ENCODE measurements at regions not wholly inside any gene's neighbourhood (a gene's known extent, or its start where the extent isn't known, plus 50 kb on each side); places are given as distances from the start of the nearest gene placed in this dataset.
A peak's percentile ranks its signal among the peaks of the same experiment; 100 is the strongest.

DNA sequence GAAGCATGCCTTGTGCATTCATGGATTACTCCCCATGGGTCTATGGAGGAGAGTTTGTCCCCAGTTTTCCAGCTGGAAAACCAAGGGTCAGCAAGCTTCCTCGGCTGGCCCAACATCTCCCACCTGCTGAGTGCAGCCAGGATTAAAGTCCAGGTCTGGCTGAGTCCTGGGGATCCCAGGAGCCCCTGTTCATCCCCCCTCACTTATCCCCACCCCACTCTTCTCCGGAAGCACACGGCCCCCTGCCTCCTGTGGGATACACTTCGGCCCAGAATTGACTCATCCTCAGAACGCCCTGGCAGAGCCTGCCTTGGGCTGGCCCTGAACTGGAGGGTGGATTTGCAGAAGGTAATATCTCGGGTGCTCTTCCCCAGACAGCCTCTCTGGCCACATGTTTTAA, 276.1 kb downstream of the NPHP4 start:
- Histone ChIP-seq H3K9ac (ENCODE audit: insufficient read depth, low read length, poor library complexity, severe bottlenecking) (no peak overlapping the region), H3K36me3 (replicated peaks in 1 of 2; ENCODE audit: control insufficient read depth in 1 of 2, insufficient read depth in 2 of 2, low read length in 2 of 2) (no peaks in the 10 kb centered on the region), H3K79me2 (ENCODE audit: insufficient read depth, low read length) (no peaks in the 10 kb centered on the region), H3K27me3 (ENCODE audit: control insufficient read depth in 2 of 2, insufficient read depth in 2 of 2, low read length in 2 of 2) (no peaks in the 10 kb centered on the region), H4K20me1 (ENCODE audit: insufficient read depth, low read length) (no peaks in the 10 kb centered on the region), H3K4me3 (replicated peaks in 1 of 3; ENCODE audit: low read depth in 2 of 3, low read length in 3 of 3) (no peak overlapping the region), H3K4me2 (replicated peaks; ENCODE audit: extremely low read depth, low read length, poor library complexity, severe bottlenecking) (no peak overlapping the region), H3K9me3 (replicated peaks in 1 of 2; ENCODE audit: control insufficient read depth in 1 of 2, insufficient read depth in 1 of 2, low read length in 2 of 2) (peaks cover 5 to 9% of the 10 kb centered on the region in 2 donors), H3K4me1 (ENCODE audit: control insufficient read depth in 1 of 2, insufficient read depth in 2 of 2, low read length in 2 of 2) (no peaks in the 10 kb centered on the region), H2AFZ (ENCODE audit: insufficient read depth, low read depth, low read length, poor library complexity, severe bottlenecking) (no peak overlapping the region), H3K27ac (ENCODE audit: low read depth in 1 of 2, low read length in 2 of 2) (no peak overlapping the region)
- H3K4me1 Mint-ChIP-seq = peaks cover 8% of the 10 kb centered on the region
- intact Hi-C loops (cut with micrococcal nuclease) = no loop called here
- H3K9me3 Mint-ChIP-seq = peaks cover 2 to 19% (median 14%) of the 10 kb centered on the region in 7 donors
- peaks cover 15 to 30% (median 20%) of the 10 kb centered on the region in 3 donors for H3K27me3 Mint-ChIP-seq (ENCODE audit: low read depth in 3 of 3)
- H3K4me3 Mint-ChIP-seq = no peak overlapping the region
- DNase-seq = no peak
- TF ChIP-seq, protein P1, sequence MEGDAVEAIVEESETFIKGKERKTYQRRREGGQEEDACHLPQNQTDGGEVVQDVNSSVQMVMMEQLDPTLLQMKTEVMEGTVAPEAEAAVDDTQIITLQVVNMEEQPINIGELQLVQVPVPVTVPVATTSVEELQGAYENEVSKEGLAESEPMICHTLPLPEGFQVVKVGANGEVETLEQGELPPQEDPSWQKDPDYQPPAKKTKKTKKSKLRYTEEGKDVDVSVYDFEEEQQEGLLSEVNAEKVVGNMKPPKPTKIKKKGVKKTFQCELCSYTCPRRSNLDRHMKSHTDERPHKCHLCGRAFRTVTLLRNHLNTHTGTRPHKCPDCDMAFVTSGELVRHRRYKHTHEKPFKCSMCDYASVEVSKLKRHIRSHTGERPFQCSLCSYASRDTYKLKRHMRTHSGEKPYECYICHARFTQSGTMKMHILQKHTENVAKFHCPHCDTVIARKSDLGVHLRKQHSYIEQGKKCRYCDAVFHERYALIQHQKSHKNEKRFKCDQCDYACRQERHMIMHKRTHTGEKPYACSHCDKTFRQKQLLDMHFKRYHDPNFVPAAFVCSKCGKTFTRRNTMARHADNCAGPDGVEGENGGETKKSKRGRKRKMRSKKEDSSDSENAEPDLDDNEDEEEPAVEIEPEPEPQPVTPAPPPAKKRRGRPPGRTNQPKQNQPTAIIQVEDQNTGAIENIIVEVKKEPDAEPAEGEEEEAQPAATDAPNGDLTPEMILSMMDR (IDR thresholded peaks at IDR 0.05) = no peak
- H3K27ac Mint-ChIP-seq = no peak overlapping the region
- 100% methylated on average over 2 of the region's 6 CpGs for WGBS (ENCODE audit: insufficient coverage)
- H3K36me3 Mint-ChIP-seq = no peaks in the 10 kb centered on the region

DNA sequence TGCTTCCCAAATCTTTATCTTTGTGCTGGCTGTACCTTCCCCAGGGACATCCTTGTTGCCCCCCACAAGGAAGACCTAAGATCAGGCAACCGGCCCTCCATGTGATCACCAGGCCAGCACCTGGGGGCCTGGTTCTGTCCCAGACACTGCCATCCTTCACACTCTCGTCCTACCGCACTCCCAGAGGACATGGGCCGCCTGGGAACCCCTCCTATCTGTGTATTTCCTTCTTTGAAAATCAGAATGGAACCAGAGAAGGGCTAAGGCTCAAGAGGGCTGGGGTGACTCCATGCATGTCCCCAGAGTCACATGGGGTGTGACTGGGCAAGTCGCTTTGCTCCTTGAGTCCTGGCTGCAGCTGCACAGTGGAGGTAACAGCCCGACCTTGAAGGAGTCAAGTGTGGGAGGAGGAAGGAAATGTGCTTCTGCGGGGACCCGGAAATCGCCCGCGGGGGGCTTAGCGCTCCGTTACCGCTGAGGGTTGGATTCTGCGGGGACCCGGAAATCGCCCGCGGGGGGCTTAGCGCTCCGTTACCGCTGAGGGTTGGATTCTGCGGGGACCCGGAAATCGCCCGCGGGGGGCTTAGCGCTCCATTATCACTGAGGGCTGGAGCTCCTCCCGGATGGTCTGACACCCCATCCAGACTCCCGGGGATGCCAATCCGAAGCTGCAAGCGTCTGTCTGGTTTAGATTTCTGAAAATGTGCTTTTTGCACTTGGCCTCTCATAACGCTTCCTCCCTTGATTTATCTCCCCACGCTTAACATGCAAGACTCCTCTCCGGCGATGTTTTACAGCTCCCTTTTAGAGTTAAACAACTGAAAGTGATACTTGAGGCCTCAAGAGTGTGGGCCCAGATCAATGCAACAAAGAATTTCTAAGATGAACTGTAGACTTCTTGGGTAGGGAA, 278.9 kb downstream of the NPHP4 start:
- H3K9me3 ChIP-seq (replicated peaks in 1 of 2; ENCODE audit: control insufficient read depth in 1 of 2, insufficient read depth in 1 of 2, low read length in 2 of 2) = peaks cover 5 to 9% of the 10 kb centered on the region in 2 donors
- TF ChIP-seq, protein P1 (IDR thresholded peaks at IDR 0.05) = no peak
- intact Hi-C loops (cut with micrococcal nuclease) = no loop called here
- Mint-ChIP-seq H3K4me3 (peak overlapping the region in 1 of 2 donors; percentile 41), H3K36me3 (no peaks in the 10 kb centered on the region), H3K9me3 (peaks cover 2 to 24% (median 17%) of the 10 kb centered on the region in 7 donors), H3K27ac (peak overlapping the region in 2 of 7 donors; percentile 30 to 58), H3K27me3 (ENCODE audit: low read depth in 3 of 3) (peaks cover 6 to 16% (median 13%) of the 10 kb centered on the region in 3 donors), H3K4me1 (peaks cover 8% of the 10 kb centered on the region)
- no peak overlapping the region for H3K27ac ChIP-seq (ENCODE audit: low read depth in 1 of 2, low read length in 2 of 2)
- H3K4me1 ChIP-seq (ENCODE audit: control insufficient read depth in 1 of 2, insufficient read depth in 2 of 2, low read length in 2 of 2) = no peaks in the 10 kb centered on the region
- no peak overlapping the region for H3K4me2 ChIP-seq (replicated peaks; ENCODE audit: extremely low read depth, low read length, poor library complexity, severe bottlenecking)
- H3K36me3 ChIP-seq (replicated peaks in 1 of 2; ENCODE audit: control insufficient read depth in 1 of 2, insufficient read depth in 2 of 2, low read length in 2 of 2) = no peaks in the 10 kb centered on the region
- no peak overlapping the region for H3K4me3 ChIP-seq (replicated peaks in 1 of 3; ENCODE audit: low read depth in 2 of 3, low read length in 3 of 3)
- no peaks in the 10 kb centered on the region for H3K27me3 ChIP-seq (ENCODE audit: control insufficient read depth in 2 of 2, insufficient read depth in 2 of 2, low read length in 2 of 2)
- H3K9ac ChIP-seq (ENCODE audit: insufficient read depth, low read length, poor library complexity, severe bottlenecking) = no peak overlapping the region
- no peaks in the 10 kb centered on the region for H4K20me1 ChIP-seq (ENCODE audit: insufficient read depth, low read length)
- WGBS (ENCODE audit: insufficient coverage) = 91% methylated on average over 30 of the region's 36 CpGs
- no peak for DNase-seq
- H2AFZ ChIP-seq (ENCODE audit: insufficient read depth, low read depth, low read length, poor library complexity, severe bottlenecking) = no peak overlapping the region
- no peaks in the 10 kb centered on the region for H3K79me2 ChIP-seq (ENCODE audit: insufficient read depth, low read length)
